K562 (cell line): ENCODE measurements at regions not wholly inside any gene's neighbourhood (a gene's known extent, or its start where the extent isn't known, plus 50 kb on each side); places are given as distances from the start of the nearest gene placed in this dataset.

Source experiments
- BCL6 ChIP-seq: fragments of 250-450 bp; sonication (Bioruptor Pico); IDR thresholded peaks from 2 replicates; pipeline ENCODE4 v1.4.0; 2020
- CBFB ChIP-seq: sonication (generic); formaldehyde crosslinking; IDR thresholded peaks from 2 replicates; pipeline ENCODE4 v1.4.0; 2020; ENCODE audit warnings: mild to moderate bottlenecking, missing genetic modification reagents
- CHD4 ChIP-seq: fragments of 200-600 bp; sonication (generic); IDR thresholded peaks from 3 replicates; pipeline ENCODE4 v1.6.1; 2012; ENCODE audit warnings: low read depth, mild to moderate bottlenecking, mixed read lengths, low read length, inconsistent platforms; ENCODE audit not compliant: insufficient read depth, insufficient replicate concordance, poor library complexity, severe bottlenecking
- DACH1 ChIP-seq: fragments of 450-650 bp; IDR thresholded peaks from 2 replicates; pipeline ENCODE4 v1.6.1; 2018; ENCODE audit not compliant: partially characterized antibody
- HNRNPH1 ChIP-seq: fragments of 200-400 bp; formaldehyde crosslinking; optimal IDR thresholded peaks from 2 replicates; pipeline ENCODE3; 2017; ENCODE audit warnings: low read depth, mild to moderate bottlenecking, low read length, moderate library complexity
- KAT7 ChIP-seq: sonication (generic); formaldehyde crosslinking; IDR thresholded peaks from 2 replicates; pipeline ENCODE4 v1.8.0; 2022; ENCODE audit warnings: missing genetic modification reagents, mild to moderate bottlenecking, borderline replicate concordance
- KLF6 ChIP-seq: fragments of 250-450 bp; sonication (Bioruptor Pico); IDR thresholded peaks from 2 replicates; pipeline ENCODE4 v1.4.0; 2020; ENCODE audit warnings: mild to moderate bottlenecking, moderate library complexity, borderline replicate concordance
- MCM5 ChIP-seq: fragments of 450-650 bp; IDR thresholded peaks from 2 replicates; pipeline ENCODE4 v1.6.1; 2016; ENCODE audit warnings: low read depth
- MTA1 ChIP-seq: fragments of 450-650 bp; IDR thresholded peaks from 2 replicates; pipeline ENCODE4 v1.6.1; 2017; ENCODE audit warnings: borderline replicate concordance
- NCOA1 ChIP-seq: fragments of 450-650 bp; IDR thresholded peaks from 2 replicates; pipeline ENCODE4 v1.6.1; 2016; ENCODE audit warnings: low read depth
- SIX5 ChIP-seq, 2 experiments: IDR thresholded peaks; 2 replicates each; pipeline ENCODE4 v1.6.1; 2011; ENCODE audit warnings: low read length in 2 of 2, borderline replicate concordance in 1 of 2, low read depth in 1 of 2, mild to moderate bottlenecking in 1 of 2, moderate library complexity in 1 of 2; ENCODE audit not compliant: insufficient read depth in 1 of 2
- SNIP1 ChIP-seq: fragments of 450-650 bp; IDR thresholded peaks from 2 replicates; pipeline ENCODE4 v1.7.1; 2017; ENCODE audit warnings: low read depth, mild to moderate bottlenecking
- SPI1 ChIP-seq: IDR thresholded peaks from 2 replicates; pipeline ENCODE4 v1.6.1; 2011; ENCODE audit warnings: low read depth, low read length, control low read depth, borderline replicate concordance
- YY1 ChIP-seq, 3 experiments: IDR thresholded peaks; 2 replicates each; pipeline ENCODE4 v1.6.1; 2011; ENCODE audit warnings: low read length in 2 of 3, mild to moderate bottlenecking in 2 of 3, moderate library complexity in 2 of 3, borderline replicate concordance in 1 of 3, control low read depth in 1 of 3, low read depth in 1 of 3; ENCODE audit not compliant: insufficient read depth in 3 of 3, insufficient replicate concordance in 2 of 3, control insufficient read depth in 1 of 3, insufficient read length in 1 of 3; ENCODE audit errors: extremely low read depth in 1 of 3
- ZNF12 ChIP-seq: sonication (generic); formaldehyde crosslinking; IDR thresholded peaks from 2 replicates; pipeline ENCODE4 v1.4.0; 2020; ENCODE audit warnings: mild to moderate bottlenecking, missing genetic modification reagents
- ZNF3 ChIP-seq: fragments of 250-450 bp; sonication (Bioruptor Pico); IDR thresholded peaks from 2 replicates; pipeline ENCODE4 v1.5.0; 2021; ENCODE audit warnings: mild to moderate bottlenecking, moderate library complexity
- ZNF311 ChIP-seq: fragments of 250-450 bp; sonication (Bioruptor Pico); IDR thresholded peaks from 2 replicates; pipeline ENCODE4 v1.4.0; 2020; ENCODE audit warnings: mild to moderate bottlenecking, moderate library complexity
- ZNF431 ChIP-seq: sonication (generic); formaldehyde crosslinking; IDR thresholded peaks from 2 replicates; pipeline ENCODE4 v1.8.0; 2022; ENCODE audit warnings: mild to moderate bottlenecking, missing genetic modification reagents
- TF ChIP-seq, protein P1 (sequence below): fragments of 200-800 bp; sonication (Bioruptor generic); IDR thresholded peaks from 2 replicates; pipeline ENCODE4 v1.6.1; 2016; ENCODE audit warnings: missing genetic modification characterization, missing compliant biosample characterization
- TF ChIP-seq, protein P2 (sequence below): sonication (generic); formaldehyde crosslinking; IDR thresholded peaks from 2 replicates; pipeline ENCODE4 v1.8.1; 2022; ENCODE audit warnings: missing genetic modification reagents
- TF ChIP-seq, protein P3 (sequence below): sonication (generic); formaldehyde crosslinking; IDR thresholded peaks from 2 replicates; pipeline ENCODE4 v1.8.0; 2022; ENCODE audit warnings: mild to moderate bottlenecking, low read depth, missing genetic modification reagents

DNA sequence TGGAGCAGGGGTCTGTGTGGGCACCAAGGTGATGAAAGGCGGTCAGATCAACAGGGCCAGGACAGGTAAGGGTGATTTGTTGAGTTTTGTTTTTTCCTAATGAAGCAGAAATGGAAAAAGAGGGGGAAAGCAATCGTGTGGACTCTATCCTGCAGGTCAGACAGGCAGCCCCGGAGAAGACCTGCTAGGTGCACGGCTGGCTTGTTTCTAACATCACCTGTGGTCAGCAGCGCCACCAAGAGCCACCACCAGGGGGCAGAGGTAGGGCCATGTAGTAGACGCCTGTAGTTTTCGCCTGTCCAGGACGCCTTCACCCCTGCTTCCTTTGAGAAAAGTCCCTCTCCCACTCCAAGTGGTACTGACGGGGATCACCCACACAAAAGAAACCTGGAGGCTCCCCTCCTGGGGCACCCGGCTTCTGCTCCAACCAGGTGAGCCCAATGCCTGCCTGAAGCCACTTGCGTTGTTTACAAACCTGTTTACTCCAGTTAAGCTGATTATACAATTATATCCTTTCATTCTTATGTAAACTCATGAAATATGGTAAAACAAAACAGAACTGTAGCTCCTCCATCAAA is 54.2 kb upstream of the SEC14L1 start (continued):
- TF ChIP-seq, protein P1, sequence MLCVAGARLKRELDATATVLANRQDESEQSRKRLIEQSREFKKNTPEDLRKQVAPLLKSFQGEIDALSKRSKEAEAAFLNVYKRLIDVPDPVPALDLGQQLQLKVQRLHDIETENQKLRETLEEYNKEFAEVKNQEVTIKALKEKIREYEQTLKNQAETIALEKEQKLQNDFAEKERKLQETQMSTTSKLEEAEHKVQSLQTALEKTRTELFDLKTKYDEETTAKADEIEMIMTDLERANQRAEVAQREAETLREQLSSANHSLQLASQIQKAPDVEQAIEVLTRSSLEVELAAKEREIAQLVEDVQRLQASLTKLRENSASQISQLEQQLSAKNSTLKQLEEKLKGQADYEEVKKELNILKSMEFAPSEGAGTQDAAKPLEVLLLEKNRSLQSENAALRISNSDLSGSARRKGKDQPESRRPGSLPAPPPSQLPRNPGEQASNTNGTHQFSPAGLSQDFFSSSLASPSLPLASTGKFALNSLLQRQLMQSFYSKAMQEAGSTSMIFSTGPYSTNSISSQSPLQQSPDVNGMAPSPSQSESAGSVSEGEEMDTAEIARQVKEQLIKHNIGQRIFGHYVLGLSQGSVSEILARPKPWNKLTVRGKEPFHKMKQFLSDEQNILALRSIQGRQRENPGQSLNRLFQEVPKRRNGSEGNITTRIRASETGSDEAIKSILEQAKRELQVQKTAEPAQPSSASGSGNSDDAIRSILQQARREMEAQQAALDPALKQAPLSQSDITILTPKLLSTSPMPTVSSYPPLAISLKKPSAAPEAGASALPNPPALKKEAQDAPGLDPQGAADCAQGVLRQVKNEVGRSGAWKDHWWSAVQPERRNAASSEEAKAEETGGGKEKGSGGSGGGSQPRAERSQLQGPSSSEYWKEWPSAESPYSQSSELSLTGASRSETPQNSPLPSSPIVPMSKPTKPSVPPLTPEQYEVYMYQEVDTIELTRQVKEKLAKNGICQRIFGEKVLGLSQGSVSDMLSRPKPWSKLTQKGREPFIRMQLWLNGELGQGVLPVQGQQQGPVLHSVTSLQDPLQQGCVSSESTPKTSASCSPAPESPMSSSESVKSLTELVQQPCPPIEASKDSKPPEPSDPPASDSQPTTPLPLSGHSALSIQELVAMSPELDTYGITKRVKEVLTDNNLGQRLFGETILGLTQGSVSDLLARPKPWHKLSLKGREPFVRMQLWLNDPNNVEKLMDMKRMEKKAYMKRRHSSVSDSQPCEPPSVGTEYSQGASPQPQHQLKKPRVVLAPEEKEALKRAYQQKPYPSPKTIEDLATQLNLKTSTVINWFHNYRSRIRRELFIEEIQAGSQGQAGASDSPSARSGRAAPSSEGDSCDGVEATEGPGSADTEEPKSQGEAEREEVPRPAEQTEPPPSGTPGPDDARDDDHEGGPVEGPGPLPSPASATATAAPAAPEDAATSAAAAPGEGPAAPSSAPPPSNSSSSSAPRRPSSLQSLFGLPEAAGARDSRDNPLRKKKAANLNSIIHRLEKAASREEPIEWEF (CRISPR knock-in tag): no peak
- TF ChIP-seq NCOA1 (no peak), CBFB (CRISPR knock-in tag) (no peak), DACH1 (no peak), YY1 (IDR thresholded peaks at IDR 0.05; ENCODE audit: borderline replicate concordance in 1 of 3, control insufficient read depth in 1 of 3, extremely low read depth in 1 of 3, insufficient read depth in 3 of 3, insufficient read length in 1 of 3, insufficient replicate concordance in 2 of 3, low read depth in 1 of 3, low read length in 2 of 3) (peak in 2 of 3 experiments; percentile 34 to 49), SNIP1 (no peak), ZNF3 (CRISPR knock-in tag) (no peak), CHD4 (no peak), ZNF311 (CRISPR knock-in tag) (no peak), HNRNPH1 (no peak), MCM5 (no peak), SPI1 (no peak), BCL6 (CRISPR knock-in tag) (no peak), SIX5 (IDR thresholded peaks at IDR 0.05; ENCODE audit: borderline replicate concordance in 1 of 2, insufficient read depth in 1 of 2, low read depth in 1 of 2, low read length in 2 of 2) (no peak), MTA1 (no peak), ZNF12 (no peak), KAT7 (CRISPR knock-in tag) (no peak), ZNF431 (CRISPR knock-in tag) (no peak), KLF6 (no peak)
- TF ChIP-seq, protein P2, sequence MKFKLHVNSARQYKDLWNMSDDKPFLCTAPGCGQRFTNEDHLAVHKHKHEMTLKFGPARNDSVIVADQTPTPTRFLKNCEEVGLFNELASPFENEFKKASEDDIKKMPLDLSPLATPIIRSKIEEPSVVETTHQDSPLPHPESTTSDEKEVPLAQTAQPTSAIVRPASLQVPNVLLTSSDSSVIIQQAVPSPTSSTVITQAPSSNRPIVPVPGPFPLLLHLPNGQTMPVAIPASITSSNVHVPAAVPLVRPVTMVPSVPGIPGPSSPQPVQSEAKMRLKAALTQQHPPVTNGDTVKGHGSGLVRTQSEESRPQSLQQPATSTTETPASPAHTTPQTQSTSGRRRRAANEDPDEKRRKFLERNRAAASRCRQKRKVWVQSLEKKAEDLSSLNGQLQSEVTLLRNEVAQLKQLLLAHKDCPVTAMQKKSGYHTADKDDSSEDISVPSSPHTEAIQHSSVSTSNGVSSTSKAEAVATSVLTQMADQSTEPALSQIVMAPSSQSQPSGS: no peak
- TF ChIP-seq, protein P3, sequence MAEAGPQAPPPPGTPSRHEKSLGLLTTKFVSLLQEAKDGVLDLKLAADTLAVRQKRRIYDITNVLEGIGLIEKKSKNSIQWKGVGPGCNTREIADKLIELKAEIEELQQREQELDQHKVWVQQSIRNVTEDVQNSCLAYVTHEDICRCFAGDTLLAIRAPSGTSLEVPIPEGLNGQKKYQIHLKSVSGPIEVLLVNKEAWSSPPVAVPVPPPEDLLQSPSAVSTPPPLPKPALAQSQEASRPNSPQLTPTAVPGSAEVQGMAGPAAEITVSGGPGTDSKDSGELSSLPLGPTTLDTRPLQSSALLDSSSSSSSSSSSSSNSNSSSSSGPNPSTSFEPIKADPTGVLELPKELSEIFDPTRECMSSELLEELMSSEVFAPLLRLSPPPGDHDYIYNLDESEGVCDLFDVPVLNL (CRISPR knock-in tag): no peak
